Hepatocyte (in vitro differentiated cells): ENCODE measurements at regions not wholly inside any gene's neighbourhood (a gene's known extent, or its start where the extent isn't known, plus 50 kb on each side); places are given as distances from the start of the nearest gene placed in this dataset.

Source experiments
- EZH2phosphoT487 ChIP-seq: fragments of 200-600 bp; sonication (generic); IDR thresholded peaks from one replicate; pipeline ENCODE4 v1.6.1; 2018; ENCODE audit warnings: antibody characterized with exemption, mild to moderate bottlenecking, low read depth, moderate library complexity; ENCODE audit not compliant: unreplicated experiment, severe bottlenecking
- TF ChIP-seq, protein P1 (sequence below): fragments of 200-600 bp; sonication (generic); IDR thresholded peaks from 2 replicates; pipeline ENCODE4 v1.5.1; 2016; ENCODE audit warnings: antibody characterized with exemption, mild to moderate bottlenecking; ENCODE audit not compliant: poor library complexity

DNA sequence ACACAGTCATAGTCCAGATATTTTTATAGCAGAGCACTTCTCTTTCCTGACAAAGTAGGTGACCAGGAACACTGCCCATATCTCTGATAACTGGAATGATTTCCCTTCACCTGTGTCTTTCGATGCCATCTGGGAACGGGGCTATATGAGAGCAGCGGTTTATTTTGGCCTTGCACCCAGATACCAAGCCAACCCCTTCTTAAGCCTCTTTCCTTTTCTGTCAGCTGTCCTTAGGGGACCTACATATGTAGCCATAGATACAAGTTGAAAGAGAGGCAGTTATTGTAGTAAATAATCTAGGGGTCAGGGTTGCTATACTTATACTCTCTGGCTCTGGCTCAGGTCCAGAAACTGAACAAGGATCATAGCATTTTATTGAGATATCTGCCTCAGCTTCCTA, 128.8 kb downstream of the NHLRC3 start:
- TF ChIP-seq, protein P1, sequence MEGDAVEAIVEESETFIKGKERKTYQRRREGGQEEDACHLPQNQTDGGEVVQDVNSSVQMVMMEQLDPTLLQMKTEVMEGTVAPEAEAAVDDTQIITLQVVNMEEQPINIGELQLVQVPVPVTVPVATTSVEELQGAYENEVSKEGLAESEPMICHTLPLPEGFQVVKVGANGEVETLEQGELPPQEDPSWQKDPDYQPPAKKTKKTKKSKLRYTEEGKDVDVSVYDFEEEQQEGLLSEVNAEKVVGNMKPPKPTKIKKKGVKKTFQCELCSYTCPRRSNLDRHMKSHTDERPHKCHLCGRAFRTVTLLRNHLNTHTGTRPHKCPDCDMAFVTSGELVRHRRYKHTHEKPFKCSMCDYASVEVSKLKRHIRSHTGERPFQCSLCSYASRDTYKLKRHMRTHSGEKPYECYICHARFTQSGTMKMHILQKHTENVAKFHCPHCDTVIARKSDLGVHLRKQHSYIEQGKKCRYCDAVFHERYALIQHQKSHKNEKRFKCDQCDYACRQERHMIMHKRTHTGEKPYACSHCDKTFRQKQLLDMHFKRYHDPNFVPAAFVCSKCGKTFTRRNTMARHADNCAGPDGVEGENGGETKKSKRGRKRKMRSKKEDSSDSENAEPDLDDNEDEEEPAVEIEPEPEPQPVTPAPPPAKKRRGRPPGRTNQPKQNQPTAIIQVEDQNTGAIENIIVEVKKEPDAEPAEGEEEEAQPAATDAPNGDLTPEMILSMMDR: no peak
- TF ChIP-seq EZH2phosphoT487: no peak
